ENCODE measurements at regions not wholly inside any gene's neighbourhood (a gene's known extent, or its start where the extent isn't known, plus 50 kb on each side); places are given as distances from the start of the nearest gene placed in this dataset.

GRCh38 chr2:186098821-186099220 is 360.2 kb downstream of the FSIP2 start:
- no peak for DNase-seq
- WGBS, 2 donors = 76 to 85% methylated on average over 1 of the region's 1 CpG
- TF ChIP-seq CTCF (IDR thresholded peaks at IDR 0.05) = no peak
- Histone ChIP-seq H3K36me3 (no peaks in the 10 kb centered on the region), H3K4me1 (peaks cover 4 to 18% (median 12%) of the 10 kb centered on the region in 9 donors), H3K27me3 (no peaks in the 10 kb centered on the region), H3K9me3 (no peaks in the 10 kb centered on the region), H3K4me3 (no peak overlapping the region), H3K27ac (no peak overlapping the region)
- intact Hi-C loops (cut with DNase I) = no loop called here
- no peak for ATAC-seq

GRCh38 chr2:186099826-186100225 is 361.2 kb downstream of the FSIP2 start:
- H3K4me3 ChIP-seq = no peak overlapping the region
- H3K27ac ChIP-seq = no peak overlapping the region
- no peak for ATAC-seq
- no peak for DNase-seq
- no peaks in the 10 kb centered on the region for H3K9me3 ChIP-seq
- 68 to 73% methylated on average over 2 of the region's 2 CpGs for WGBS, 2 donors
- H3K4me1 ChIP-seq = peaks cover 4 to 18% (median 12%) of the 10 kb centered on the region in 9 donors
- H3K27me3 ChIP-seq = no peaks in the 10 kb centered on the region
- intact Hi-C loops (cut with DNase I) = no loop called here
- H3K36me3 ChIP-seq = no peaks in the 10 kb centered on the region
- TF ChIP-seq CTCF (IDR thresholded peaks at IDR 0.05) = no peak

GRCh38 chr2:186100636-186101035 is 362.0 kb downstream of the FSIP2 start:
- DNase-seq (no peak), ATAC-seq (no peak)
- Histone ChIP-seq H3K36me3 (no peaks in the 10 kb centered on the region), H3K4me3 (no peak overlapping the region), H3K27me3 (no peaks in the 10 kb centered on the region), H3K4me1 (peaks cover 4 to 18% (median 12%) of the 10 kb centered on the region in 9 donors), H3K27ac (no peak overlapping the region), H3K9me3 (no peaks in the 10 kb centered on the region)
- TF ChIP-seq CTCF (IDR thresholded peaks at IDR 0.05) = no peak
- intact Hi-C loops (cut with DNase I) = no loop called here

GRCh38 chr2:186101616-186102015 is 363.0 kb downstream of the FSIP2 start:
- no peak for TF ChIP-seq CTCF (IDR thresholded peaks at IDR 0.05)
- Histone ChIP-seq H3K4me3 (no peak overlapping the region), H3K27me3 (no peaks in the 10 kb centered on the region), H3K36me3 (no peaks in the 10 kb centered on the region), H3K4me1 (peaks cover 4 to 18% (median 12%) of the 10 kb centered on the region in 9 donors), H3K9me3 (no peaks in the 10 kb centered on the region), H3K27ac (no peak overlapping the region)
- intact Hi-C loops (cut with DNase I) = no loop called here
- peak; percentile 29 to 90 (median 78) for ATAC-seq
- WGBS, 2 donors = 37 to 42% methylated on average over 3 of the region's 3 CpGs
- DNase-seq = peak in 1 of 2 donors; percentile 12
